22Rv1 (cell line): ENCODE measurements at regions not wholly inside any gene's neighbourhood (a gene's known extent, or its start where the extent isn't known, plus 50 kb on each side); places are given as distances from the start of the nearest gene placed in this dataset.

Source experiments
- CTCF ChIP-seq: fragments of 450-650 bp; IDR thresholded peaks from 2 replicates; pipeline ENCODE4 v1.5.1; 2017; ENCODE audit warnings: mild to moderate bottlenecking
- ZFX ChIP-seq: fragments of 450-650 bp; IDR thresholded peaks from 2 replicates; pipeline ENCODE4 v1.6.1; 2017; ENCODE audit warnings: antibody characterized with exemption, borderline replicate concordance

GRCh38 chr5:15320871-15321270 lies 179.1 kb upstream of the FBXL7 start:
- no peak for TF ChIP-seq CTCF
- TF ChIP-seq ZFX, result no peak
